Erythroblast (primary cell): ENCODE measurements at regions not wholly inside any gene's neighbourhood (a gene's known extent, or its start where the extent isn't known, plus 50 kb on each side); places are given as distances from the start of the nearest gene placed in this dataset.

Experiments
- GATA1 ChIP-seq: IDR thresholded peaks from 2 replicates; pipeline ENCODE4 v1.6.1; 2011; ENCODE audit warnings: low read depth, mild to moderate bottlenecking, control low read depth, low read length, moderate library complexity
- POLR2A ChIP-seq: IDR thresholded peaks from 2 replicates; pipeline ENCODE4 v1.6.1; 2011; ENCODE audit warnings: mild to moderate bottlenecking, low read length

DNA sequence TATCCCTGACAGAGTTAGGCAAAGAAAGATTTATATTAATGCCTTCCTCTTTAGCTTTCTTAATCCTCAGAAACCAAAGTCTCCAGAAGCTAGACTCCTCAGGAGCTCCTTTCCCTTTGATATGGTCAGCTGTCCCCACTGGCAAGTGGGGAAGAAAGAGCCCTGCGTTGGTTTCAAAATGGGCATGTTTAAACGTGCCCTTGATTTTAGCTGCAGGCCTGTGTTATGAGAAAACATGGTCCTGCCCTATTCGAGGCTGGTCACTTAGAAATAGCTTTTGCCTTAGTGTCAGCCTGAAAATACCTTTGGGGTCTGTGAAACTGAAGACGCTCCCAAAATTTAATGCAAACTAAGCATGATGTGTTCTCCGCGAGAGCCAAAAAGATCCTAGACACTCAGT lies 135.5 kb upstream of the RARB start:
- no peak for TF ChIP-seq POLR2A
- TF ChIP-seq GATA1 = no peak
